ENCODE measurements at regions not wholly inside any gene's neighbourhood (a gene's known extent, or its start where the extent isn't known, plus 50 kb on each side); places are given as distances from the start of the nearest gene placed in this dataset.

DNA sequence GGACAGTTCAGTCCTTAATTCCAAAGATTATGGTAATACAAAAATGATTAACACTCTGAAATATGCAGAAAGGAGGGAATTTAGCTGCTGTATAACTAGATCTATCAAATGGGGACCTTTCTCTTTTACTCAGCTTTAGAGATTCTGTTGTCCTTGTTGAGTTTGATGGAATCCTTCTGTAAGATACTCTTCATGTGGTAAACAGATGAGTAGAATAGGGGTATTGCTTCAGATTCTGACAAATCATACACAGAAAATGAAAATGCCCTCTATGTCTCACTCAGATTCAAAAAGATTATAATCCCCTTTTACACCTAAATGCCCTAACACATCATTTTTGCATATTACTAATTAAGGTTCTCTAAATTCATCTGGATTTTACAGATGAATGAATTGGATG, 50.7 kb downstream of the ARHGAP35 start:
- no peak for DNase-seq

DNA sequence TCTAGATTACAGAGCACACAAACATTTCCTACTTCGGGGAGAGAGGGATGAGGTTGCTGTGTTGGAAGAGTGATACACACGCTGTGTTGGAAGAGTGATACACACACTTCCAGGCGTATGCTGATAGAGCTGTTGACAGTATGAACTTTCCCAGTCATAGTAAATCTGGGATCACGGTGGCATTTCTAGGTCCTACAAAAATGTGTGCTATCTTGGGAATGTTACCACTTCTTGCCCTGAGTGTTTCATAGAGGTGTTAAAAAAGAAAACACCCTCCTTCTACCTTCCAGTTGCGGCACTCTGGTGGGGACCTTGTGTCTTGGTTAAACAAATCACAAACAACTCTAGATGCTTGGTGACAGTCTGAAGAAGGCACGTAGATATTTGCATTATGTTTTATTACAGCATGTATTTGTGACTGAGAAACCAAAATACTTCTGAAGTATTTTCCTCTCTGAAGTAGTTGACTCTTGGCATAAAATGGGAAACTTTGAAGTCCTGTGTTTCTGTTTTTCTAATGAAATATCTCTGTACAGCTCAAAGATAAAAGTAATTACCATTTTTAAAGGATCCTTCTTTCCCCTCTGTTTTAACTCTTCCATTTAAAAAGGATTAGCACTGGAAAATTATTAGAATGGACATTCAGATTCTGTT, 52.5 kb downstream of the ARHGAP35 start:
- DNase-seq, result no peak

DNA sequence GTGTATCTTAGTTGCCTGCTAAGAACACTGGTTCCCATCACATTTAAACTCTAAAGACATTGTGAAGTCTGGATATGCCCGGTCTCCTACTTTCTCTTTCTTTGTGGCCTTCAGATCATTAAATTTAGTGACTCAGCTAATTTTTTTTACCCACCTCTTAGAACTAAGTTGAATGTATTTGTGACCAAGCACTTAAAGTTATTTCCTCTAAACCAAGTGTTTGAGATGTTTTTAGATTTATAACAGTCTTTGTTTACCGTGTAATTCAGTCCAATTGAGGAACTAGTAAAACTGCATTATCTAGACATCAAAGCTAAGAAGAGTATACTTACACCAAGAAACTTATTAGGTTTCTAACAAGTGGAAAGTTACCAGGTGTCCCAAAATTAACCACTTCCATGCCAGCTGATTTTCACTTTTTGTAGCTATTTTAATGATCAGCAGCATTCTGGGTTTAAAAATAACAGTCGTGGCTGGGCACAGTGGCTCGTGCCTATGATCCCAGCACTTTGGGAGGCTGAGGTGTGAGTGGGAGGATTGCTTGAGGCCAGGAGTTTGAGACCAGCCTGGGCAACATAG, 53.1 kb downstream of the ARHGAP35 start:
- no peak for DNase-seq

DNA sequence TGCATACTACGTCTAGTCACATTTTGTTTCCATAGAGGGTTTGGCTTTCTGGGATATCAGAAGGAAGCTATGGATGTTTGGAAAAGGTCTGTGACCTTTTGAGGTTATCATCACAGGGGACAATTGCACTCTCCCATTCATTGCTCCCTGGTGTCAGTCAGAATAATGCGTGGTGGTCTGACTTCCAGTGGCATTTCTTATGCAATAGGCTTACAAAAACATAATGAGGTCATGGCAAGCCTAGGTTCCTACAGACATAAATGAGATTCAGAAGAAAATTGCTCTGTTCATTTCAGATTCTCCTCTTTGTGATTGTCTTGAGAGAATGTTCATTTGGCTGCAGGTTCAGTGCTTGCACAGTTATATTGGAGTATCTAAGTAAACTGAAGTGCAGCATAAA, 54.6 kb downstream of the ARHGAP35 start:
- DNase-seq, result no peak

DNA sequence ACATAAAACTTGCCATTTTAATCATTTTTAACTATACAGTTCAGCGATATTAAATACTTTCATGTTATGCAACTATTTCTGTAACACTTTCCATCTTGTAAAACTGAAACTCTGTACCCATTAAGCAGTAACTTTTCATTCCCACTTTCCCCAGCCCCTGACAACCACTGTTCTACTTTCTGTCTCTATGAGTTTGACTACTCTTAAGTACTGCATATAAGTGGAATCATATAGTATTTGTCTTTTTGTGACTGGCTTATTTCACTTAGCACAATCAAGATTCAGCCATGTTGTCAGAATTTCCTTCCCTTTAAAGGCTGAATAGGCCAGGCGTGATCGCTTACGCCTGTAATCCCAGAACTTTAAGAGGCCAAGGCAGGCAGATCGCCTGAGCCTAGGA, 56.2 kb downstream of the ARHGAP35 start:
- no peak for DNase-seq

DNA sequence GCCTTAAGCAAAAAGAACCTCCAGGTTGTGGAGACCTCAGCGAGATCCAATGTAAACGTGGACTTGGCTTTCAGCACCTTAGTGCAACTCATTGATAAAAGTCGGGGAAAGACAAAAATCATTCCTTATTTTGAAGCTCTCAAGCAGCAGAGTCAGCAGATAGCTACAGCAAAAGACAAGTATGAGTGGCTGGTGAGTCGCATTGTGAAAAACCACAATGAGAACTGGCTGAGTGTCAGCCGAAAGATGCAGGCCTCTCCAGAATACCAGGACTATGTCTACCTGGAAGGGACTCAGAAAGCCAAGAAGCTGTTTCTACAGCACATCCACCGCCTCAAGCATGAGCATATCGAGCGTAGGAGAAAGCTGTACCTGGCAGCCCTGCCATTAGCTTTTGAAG, 58.5 kb downstream of the ARHGAP35 start:
- DNase-seq, result no peak

DNA sequence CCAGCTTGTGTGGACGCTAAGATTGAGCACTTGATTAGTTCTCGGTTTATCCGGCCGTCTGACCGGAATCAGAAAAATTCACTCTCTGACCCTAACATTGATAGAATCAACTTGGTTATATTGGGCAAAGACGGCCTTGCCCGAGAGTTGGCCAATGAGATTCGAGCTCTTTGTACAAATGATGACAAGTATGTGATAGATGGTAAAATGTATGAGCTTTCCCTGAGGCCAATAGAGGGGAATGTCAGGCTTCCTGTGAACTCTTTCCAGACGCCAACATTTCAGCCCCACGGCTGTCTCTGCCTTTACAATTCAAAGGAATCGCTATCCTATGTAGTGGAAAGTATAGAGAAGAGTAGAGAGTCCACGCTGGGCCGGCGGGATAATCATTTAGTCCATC, 59.6 kb downstream of the ARHGAP35 start:
- DNase-seq, result no peak

DNA sequence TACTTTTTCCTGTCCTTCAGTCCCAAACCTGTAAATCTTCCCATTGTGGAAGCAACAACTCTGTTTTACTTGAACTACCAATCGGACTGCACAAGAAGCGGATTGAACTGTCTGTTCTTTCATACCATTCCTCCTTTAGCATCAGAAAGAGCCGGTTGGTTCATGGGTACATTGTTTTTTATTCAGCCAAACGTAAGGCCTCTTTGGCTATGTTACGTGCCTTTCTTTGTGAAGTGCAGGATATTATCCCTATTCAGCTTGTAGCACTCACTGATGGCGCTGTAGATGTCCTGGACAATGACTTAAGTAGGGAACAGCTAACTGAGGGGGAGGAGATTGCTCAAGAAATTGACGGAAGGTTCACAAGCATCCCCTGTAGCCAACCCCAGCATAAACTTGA, 60.3 kb downstream of the ARHGAP35 start:
- DNase-seq, result no peak

DNA sequence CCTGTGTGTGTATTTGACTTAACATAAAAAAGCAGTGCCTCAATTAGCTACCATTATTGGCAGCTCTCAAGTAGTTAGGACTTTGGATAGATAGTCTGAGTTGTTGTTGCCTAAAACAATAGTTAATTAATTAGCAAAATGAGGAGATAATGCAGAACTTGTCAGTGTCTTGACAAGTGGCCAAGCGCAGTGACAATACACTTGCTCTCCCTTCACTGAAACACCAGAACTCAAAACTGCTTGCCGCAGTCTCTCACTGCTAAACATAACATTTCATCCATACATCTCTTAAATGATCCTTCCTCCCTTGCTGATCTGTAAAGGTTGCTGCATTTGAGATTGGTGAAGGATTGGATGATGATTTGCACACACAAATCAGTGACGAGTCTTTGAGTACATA, 61.7 kb downstream of the ARHGAP35 start:
- no peak for DNase-seq

DNA sequence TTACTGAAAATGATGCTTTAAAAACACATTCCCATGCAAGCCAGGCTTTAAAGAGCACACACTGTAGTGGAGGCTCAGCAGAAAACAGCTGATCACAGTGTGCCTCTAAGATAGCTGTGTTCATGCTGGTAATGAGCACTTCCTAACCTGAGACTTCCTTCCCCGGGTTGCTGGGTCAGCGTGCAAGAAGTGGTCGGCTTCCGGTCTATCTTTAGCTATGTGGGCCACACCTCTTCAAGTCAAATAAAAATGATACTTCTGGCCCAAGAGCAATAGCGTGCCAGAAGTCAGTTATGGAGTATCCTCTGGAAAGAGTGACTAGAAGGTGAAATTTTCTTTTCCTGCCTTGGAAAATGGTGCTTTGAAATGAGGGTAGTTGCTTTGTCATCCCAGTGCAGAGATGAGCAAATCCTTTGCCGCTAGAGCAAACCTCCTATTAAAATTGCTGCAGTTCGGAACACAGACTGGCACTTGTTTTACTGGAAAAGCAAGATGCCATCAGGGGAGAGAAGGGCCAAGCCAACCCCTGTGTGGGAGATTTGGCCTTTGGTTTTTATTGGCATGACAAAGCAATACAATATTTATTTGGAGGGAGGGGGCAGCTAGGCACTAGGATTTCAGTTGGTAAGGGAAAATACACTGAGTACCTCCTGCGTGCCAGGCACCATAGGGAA, 64.2 kb downstream of the ARHGAP35 start:
- DNase-seq, result no peak

DNA sequence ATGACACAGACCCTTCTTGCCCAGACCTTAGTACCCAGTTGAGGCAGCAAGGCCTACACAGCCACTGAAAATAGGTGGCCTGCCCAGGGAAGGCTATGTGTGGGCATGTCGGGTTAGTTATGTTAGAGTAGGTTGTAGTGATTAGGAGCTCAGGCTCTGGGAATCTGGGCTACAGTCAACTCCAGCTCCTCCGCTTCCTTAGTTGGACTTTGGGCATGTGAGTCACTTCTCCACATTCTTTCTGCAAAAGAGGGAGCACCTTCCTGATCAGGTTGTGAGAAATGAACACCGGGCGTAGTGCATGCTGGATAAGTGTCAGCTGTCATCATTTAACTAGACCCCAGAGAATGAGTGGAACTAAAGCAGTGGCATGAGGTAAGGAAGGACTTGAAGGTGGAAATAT, 64.8 kb downstream of the ARHGAP35 start:
- DNase-seq, result no peak

DNA sequence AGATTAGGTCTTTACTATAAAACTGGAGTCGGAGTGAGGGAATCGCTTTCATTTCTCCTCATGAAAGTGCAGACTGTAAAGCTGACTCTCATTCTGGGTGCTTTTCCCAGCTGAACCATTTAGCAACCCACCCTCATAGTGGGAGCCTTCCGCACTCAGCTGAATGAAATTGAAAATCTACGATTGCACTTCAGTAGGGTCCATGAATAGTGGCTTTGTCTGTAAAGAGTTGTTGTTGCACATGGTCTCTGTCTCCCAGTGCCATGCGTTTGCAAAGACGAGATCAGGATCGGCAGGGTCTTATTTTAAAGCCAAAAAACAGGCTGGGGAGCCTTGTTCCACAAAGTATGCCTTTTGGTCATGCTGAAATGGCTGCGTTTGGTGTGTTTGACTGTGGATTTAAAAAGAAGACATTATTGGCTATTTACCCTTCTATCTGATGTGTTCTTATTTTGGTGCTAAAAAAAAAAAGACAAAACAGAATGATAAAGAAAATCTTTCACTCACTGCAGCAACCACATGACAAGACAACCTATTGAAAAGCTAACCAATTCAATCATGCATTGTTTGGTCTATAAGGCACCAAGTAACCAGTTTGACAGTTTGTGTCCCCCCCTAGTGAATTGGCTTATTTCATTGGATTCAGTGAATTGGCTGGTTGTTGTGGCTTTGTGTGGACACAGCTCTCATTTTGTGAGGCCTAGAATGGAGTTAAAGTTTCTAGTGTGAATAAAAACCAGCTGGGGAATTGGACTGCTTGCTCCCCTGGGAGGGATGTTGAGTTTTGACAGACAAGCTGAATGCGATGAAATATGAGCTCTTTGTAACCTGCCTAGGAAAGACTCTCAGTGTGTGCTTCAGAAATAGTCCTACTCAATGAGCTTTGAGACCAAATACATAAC, 65.6 kb downstream of the ARHGAP35 start:
- no peak for DNase-seq

DNA sequence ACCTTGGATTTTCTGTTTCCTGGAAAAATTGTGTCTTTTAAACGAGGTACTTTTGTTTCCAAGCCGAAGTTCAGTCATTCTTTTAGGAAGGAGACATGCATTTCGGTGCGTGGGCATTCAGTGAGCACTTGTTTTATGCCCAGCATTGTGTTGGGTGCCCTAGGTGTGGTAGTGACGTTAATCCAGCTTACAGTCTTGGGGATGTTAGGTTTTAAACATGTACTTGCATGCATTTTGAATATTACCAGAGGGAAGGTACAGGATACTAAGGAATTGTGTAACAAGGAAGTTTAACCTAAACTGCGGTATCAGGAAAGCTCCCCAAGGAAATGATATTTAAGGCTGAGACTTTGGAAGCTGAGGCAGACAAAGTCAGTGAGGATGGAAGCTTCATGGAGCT, 66.3 kb downstream of the ARHGAP35 start:
- no peak for DNase-seq

DNA sequence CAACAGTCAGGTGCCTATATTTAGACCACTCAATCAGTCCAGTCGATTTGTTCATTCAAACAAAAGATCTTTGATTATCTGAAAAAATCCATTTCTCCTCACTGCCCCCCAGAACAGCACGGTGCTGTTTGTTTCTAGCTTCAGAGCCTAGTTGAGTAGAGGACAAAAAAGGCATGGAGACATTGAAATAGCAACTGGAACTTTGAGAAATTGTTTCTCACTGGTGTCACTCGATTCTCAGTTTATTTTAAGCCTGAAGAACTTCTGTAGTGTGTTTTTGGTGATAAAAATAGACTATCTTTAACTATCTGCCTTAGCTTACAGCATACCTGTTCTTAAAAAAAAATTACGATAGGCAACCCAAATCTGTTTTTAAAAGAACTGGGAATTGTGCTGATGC, 67.1 kb downstream of the ARHGAP35 start:
- no peak for DNase-seq

DNA sequence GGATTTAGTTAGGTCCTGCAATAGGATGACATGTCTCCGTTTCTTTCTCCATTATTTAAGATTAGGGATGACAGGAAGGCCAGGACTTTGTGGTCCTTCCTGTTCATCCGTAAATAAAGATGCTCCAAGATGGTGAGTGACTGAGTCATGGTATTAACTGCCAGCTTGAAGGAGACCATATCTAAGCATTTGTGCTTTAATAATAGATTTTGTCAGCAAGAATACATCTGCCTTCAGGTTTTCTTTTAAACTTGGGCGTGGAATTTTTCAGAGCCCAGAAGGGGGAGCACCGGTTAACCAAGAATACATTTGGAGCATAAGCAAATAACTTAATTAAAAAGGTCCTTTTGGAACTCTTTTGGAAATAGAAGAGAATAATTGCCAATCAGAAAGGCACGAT, 68.2 kb downstream of the ARHGAP35 start:
- DNase-seq, result no peak

DNA sequence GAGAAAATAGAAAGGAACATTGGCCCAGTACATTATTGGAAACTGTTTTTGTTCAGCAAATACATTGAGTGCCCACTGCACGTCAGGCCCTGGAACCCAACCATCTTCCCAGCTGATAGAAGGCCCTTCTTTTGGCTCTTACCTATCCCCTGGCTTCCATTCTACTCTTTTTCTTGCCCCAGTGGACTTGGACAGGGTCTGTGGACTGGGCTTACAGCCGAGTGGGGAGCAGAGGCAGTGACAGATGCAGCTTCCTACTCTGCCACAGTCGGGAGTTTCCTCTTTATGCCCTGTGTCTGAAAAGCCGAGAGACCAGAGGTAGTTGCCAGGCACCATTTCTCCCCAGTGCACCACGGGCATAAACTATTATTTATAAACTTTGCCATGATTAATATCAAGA, 70.4 kb downstream of the ARHGAP35 start:
- DNase-seq, result no peak

DNA sequence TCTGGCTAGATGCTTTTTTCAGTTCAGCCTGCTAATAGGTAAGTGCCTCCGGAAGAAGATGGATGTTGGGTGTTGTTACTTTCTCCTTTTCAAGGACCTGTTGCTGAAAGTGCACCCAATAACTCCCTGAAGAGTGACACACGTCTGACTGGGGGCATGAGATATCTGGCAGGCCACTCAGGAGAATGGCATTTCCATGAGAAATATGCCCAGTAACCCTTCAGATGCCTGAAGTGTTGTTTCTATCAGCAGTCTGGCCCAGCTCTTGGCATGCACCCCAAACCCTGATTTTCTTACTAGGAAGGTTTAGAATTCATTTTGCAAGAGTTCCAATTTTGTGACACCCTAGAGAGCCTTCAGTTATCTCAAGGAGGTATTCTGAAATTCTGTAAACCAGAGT, 71.5 kb downstream of the ARHGAP35 start:
- no peak for DNase-seq

DNA sequence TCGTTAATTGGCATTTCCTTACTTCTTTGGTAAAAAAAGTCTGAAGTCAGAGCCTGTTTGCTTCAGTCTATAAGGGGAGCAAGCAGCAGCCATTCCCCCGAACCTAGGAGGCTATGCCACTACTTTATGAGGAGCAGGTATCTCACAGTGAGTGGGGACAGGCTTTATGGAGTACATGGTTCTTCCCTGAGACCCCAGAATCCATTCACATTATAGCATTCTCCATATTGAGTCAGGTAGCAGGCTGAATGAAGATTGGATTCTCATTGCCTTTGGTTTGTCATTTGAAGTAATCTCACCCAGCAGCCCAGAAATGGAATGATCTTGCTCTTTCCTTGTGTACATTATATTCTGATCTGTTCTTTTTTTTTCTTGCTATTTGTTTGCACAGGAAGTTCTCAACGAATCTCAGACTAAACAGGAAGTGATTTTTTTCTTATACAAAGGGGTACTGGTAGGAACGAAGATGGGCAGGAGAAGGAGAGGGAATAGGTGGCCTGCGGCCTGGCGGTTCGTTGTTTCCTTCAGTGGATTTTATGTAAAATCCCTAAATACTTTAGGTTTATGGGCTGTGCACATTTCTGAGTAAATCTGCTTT, 74.4 kb downstream of the ARHGAP35 start:
- DNase-seq, result no peak

DNA sequence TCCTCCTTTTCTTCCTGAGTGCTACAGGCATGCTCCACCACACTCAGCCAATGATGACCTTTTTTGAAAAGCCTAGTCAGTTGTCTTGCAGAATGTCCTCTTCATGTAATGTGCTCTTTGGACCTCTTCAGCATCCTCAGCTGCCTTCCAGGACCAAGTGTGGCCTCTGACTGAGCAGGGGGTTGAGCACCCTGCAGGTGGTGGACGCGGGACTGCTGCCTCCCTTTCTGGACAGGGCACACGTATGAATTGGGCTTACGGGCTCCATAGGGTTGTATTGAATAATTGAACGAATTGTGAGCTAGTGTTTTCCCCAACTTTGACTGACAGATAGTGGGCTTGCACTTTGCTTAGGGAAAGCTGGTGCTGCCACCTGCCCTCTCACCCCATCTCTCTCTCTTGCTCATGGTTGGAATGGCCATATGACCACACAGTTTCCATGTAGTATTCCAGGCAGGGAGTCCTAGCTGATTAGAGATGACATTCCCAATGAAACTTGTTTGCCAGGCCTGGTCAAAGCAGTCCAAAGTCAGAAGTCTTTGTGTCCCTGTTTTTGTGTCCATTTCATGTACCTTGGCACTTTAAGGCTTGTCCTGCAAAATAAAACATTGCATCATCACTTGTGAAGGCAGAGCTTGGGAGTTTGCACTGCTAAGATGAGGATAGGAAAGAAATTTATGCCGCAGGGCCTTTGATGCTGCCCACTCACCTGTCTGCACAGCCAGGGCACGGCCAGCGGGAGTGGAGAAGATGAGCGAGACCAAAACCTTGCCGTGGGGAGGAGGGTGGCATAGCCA, 76.3 kb upstream of the NPAS1 start:
- DNase-seq, result no peak

DNA sequence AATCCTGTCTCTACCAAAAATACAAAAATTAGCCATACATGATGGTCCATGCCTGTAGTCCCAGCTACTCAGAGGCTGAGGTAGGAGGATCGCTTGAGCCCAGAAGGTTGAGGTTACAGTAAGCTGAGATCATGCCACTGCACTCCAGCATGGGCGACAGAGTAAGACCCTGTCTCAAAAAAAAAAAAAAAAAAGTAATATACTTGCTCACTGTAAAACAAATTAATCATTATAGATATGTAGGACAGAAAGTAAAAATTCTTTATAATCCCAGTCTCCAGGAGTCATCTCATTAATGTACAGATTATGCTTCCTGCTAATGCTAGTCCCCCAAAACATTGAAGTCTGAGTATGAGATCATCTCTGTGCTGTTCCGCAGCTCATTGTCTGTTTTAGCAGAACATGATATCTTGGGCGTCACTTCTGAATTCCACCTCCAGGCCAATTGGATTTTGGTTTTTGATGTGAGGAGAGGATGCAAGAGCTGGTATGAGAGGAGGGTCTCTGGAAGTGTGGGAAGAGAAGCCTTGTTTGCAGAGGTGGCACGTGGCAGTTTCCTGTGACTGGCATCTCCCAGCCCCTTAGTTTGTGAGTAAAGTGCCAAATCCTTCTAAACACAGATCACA, 75.4 kb upstream of the NPAS1 start:
- DNase-seq, result peak; percentile 55

DNA sequence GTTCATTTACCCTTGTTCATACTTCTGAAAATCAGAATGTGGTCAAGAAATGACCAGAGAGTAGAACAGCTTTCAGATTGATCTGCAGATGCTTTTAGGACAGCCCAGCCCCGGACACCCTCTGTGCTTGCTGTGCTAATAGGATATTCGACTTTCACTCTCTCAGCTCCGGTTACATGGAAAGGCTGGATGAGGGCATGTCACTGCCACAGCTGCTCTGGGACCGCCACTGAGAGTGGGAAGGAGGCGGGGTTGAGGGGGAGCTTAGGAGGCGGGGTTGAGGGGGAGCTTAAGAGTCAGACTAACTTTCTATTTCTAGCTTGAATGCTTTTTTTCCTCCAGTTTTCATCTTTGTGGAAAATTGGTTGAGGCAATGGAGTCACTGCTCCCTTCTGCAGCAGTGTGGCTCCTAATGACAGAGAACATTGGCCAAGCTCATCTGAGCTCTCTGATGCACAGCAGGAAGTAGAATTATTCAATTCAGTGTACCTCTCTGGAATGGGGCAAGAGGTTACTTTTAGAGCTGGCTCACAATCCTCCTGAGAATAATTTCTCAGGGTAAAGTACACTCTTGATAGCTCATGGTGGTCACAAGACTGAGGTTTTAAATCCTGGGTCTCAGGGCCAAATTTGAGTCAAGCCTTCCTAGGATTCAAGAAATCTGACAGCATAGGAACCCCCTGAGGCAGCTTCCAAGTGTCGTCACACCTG, 74.6 kb upstream of the NPAS1 start:
- peak; percentile 96 for DNase-seq
